Suprapubic skin (tissue), 4 donors: ENCODE measurements at regions not wholly inside any gene's neighbourhood (a gene's known extent, or its start where the extent isn't known, plus 50 kb on each side); places are given as distances from the start of the nearest gene placed in this dataset.

Source experiments
- CTCF ChIP-seq, 2 donors: fragments of 200-600 bp in 1 of 2; fragments of 450-650 bp in 1 of 2; sonication (generic) in 1 of 2; IDR thresholded peaks; one replicate each; pipeline ENCODE4 v1.5.1; 2016 to 2019; ENCODE audit warnings: antibody characterized with exemption in 2 of 2, mild to moderate bottlenecking in 1 of 2, moderate library complexity in 1 of 2
- EP300 ChIP-seq: sonication (generic); formaldehyde crosslinking; IDR thresholded peaks from one replicate; pipeline ENCODE4 v1.6.1; 2017; ENCODE audit warnings: antibody characterized with exemption
- POLR2A ChIP-seq, 2 donors: fragments of 450-650 bp; IDR thresholded peaks; one replicate each; pipeline ENCODE4 v1.6.1; 2017; ENCODE audit warnings: antibody characterized with exemption in 2 of 2, mild to moderate bottlenecking in 2 of 2, moderate library complexity in 2 of 2
- POLR2AphosphoS5 ChIP-seq, 3 donors: sonication (generic); formaldehyde crosslinking; IDR thresholded peaks; one replicate each; pipeline ENCODE4 v1.6.1; 2017; ENCODE audit warnings: antibody characterized with exemption in 3 of 3

GRCh38 chr10:108566316-108567107 is 1356.8 kb downstream of the XPNPEP1 start:
- TF ChIP-seq CTCF (IDR thresholded peaks at IDR 0.05) (no peak), POLR2AphosphoS5 (IDR thresholded peaks at IDR 0.05) (no peak), POLR2A (IDR thresholded peaks at IDR 0.05) (no peak), EP300 (no peak)
